ENCODE measurements at regions not wholly inside any gene's neighbourhood (a gene's known extent, or its start where the extent isn't known, plus 50 kb on each side); places are given as distances from the start of the nearest gene placed in this dataset.
A peak's percentile ranks its signal among the peaks of the same experiment; 100 is the strongest.

DNA sequence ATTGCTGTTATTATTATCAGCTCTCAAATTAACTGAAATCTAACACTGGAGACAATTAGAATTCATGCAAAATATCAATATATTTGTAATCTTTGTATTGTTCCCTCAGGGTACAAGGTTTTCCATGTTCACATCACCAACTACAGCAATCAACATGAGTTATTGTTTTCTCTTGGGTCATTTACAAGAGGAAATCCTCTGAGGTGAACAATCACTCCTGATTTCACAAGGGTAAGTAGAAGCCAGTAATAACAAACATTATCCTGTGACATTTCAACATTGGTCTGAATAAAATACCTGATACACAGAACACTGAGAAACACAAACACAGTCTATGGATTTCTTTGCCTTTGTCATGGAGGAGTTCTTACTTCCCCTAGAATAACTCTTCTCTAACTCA is 174.0 kb downstream of the SUCNR1 start:
- H3K27me3 ChIP-seq (ENCODE audit: insufficient read depth, poor library complexity, severe bottlenecking), result no peaks in the 10 kb centered on the region
- ATAC-seq (ENCODE audit: low read depth) (peak; percentile 78), DNase-seq (ENCODE audit: low spot score) (no peak)
- TF ChIP-seq, protein P1, sequence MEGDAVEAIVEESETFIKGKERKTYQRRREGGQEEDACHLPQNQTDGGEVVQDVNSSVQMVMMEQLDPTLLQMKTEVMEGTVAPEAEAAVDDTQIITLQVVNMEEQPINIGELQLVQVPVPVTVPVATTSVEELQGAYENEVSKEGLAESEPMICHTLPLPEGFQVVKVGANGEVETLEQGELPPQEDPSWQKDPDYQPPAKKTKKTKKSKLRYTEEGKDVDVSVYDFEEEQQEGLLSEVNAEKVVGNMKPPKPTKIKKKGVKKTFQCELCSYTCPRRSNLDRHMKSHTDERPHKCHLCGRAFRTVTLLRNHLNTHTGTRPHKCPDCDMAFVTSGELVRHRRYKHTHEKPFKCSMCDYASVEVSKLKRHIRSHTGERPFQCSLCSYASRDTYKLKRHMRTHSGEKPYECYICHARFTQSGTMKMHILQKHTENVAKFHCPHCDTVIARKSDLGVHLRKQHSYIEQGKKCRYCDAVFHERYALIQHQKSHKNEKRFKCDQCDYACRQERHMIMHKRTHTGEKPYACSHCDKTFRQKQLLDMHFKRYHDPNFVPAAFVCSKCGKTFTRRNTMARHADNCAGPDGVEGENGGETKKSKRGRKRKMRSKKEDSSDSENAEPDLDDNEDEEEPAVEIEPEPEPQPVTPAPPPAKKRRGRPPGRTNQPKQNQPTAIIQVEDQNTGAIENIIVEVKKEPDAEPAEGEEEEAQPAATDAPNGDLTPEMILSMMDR (IDR thresholded peaks at IDR 0.05; ENCODE audit: poor library complexity, severe bottlenecking), result no peak
- H3K4me3 ChIP-seq (ENCODE audit: severe bottlenecking), result no peak overlapping the region
- H3K4me1 ChIP-seq (ENCODE audit: insufficient read depth, poor library complexity, severe bottlenecking), result peaks cover 5% of the 10 kb centered on the region
- no peak overlapping the region for H3K27ac ChIP-seq (ENCODE audit: poor library complexity, severe bottlenecking)
- H3K36me3 ChIP-seq (ENCODE audit: low read depth), result no peaks in the 10 kb centered on the region
- H3K9me3 ChIP-seq (ENCODE audit: severe bottlenecking), result no peaks in the 10 kb centered on the region

DNA sequence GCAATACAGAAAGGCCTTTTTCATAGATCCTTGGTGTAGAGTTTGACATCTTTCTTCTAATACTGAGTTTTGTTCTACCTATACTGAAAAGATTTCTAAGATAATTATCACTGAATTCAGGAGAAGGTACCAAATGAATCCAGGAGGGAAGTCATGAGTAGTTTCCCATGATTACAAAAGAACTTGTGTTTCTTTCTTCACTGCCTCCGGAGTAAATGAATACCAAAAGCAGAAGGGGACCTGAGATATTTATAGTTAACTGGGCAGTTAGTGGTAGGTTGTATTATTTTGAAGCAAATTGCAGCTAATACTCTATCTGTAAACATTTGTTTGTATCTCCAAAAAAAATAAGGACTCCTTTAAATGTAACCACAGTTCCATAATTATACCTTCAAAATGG is 175.4 kb downstream of the SUCNR1 start:
- Histone ChIP-seq H3K27me3 (ENCODE audit: insufficient read depth, poor library complexity, severe bottlenecking) (no peaks in the 10 kb centered on the region), H3K4me3 (ENCODE audit: severe bottlenecking) (no peak overlapping the region), H3K36me3 (ENCODE audit: low read depth) (no peaks in the 10 kb centered on the region), H3K9me3 (ENCODE audit: severe bottlenecking) (no peaks in the 10 kb centered on the region), H3K27ac (ENCODE audit: poor library complexity, severe bottlenecking) (no peak overlapping the region), H3K4me1 (ENCODE audit: insufficient read depth, poor library complexity, severe bottlenecking) (peaks cover 5% of the 10 kb centered on the region)
- ATAC-seq (ENCODE audit: low read depth) (no peak), DNase-seq (ENCODE audit: low spot score) (no peak)
- TF ChIP-seq, protein P1 (IDR thresholded peaks at IDR 0.05; ENCODE audit: poor library complexity, severe bottlenecking), result no peak

DNA sequence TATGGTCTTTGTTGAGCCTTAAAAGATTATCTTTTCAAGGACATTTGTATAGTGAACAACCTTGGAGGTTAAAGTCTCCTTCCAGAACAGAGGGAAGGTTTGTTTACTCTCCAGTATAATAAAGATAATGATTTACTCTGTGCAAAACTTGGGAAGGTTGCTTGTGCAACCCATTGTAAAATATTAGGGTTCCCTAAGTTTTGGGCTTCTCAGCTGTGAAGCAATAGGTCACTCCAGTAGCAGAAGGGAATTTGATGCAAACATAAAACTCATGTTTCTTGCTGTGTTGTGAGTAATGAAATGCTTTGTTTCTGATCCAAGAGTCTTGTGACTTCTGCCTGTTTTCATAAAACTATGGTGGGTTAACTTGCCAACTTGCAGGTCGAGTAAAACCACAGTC is 177.5 kb downstream of the SUCNR1 start:
- DNase-seq (ENCODE audit: low spot score) (no peak), ATAC-seq (ENCODE audit: low read depth) (no peak)
- no peak overlapping the region for H3K4me3 ChIP-seq (ENCODE audit: severe bottlenecking)
- H3K9me3 ChIP-seq (ENCODE audit: severe bottlenecking), result no peaks in the 10 kb centered on the region
- no peaks in the 10 kb centered on the region for H3K36me3 ChIP-seq (ENCODE audit: low read depth)
- no peak overlapping the region for H3K27ac ChIP-seq (ENCODE audit: poor library complexity, severe bottlenecking)
- H3K4me1 ChIP-seq (ENCODE audit: insufficient read depth, poor library complexity, severe bottlenecking), result peaks cover 5% of the 10 kb centered on the region
- TF ChIP-seq, protein P1 (IDR thresholded peaks at IDR 0.05; ENCODE audit: poor library complexity, severe bottlenecking), result no peak
- H3K27me3 ChIP-seq (ENCODE audit: insufficient read depth, poor library complexity, severe bottlenecking), result no peaks in the 10 kb centered on the region

DNA sequence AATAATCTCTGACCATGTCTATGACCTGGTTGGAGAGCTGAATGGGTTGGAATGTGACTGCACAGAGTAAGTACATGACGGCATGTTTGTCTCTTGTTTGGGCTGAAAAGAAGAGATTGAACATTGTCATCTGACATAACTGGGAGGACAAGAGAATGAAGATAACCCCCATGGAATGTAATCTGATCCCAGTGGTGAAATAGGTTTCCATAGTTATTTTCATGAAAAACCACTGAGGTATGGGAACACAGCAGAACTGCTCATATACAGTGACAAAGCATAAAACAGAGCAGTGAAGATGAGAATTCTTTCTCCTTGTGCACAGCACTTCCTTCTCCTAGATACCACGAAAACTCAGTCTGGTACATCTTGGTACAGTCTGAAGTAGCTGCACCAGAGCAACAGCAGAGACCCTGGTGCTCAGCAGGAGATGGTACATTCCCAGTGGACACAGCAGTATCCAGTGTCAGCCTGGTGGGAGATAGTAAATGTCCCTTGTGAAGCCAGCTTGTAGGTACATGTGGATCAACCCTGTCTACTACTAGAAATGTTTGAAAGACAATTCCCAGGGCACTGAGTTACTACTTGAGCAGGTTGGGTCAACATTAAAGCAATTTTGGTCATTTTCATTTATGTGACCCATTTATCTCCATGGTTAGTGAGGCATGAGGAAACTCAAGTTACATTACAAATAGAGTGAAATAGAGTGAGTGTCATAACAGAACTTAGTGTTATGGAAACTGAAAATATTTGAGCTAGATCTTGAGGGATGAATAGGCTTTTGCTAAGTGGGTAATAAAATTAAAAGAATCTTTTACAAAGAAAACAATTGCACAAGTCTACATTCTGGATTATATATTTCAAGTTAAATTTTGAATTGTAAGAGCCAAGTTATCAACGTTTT is 178.3 kb downstream of the SUCNR1 start:
- no peak for DNase-seq (ENCODE audit: low spot score)

More for the DNA sequence above, 178.3 kb downstream of the SUCNR1 start:
- H3K9me3 ChIP-seq (ENCODE audit: severe bottlenecking), result no peaks in the 10 kb centered on the region
- no peaks in the 10 kb centered on the region for H3K36me3 ChIP-seq (ENCODE audit: low read depth)
- H3K4me1 ChIP-seq (ENCODE audit: insufficient read depth, poor library complexity, severe bottlenecking), result peaks cover 5% of the 10 kb centered on the region
- TF ChIP-seq, protein P1 (IDR thresholded peaks at IDR 0.05; ENCODE audit: poor library complexity, severe bottlenecking), result no peak
- H3K4me3 ChIP-seq (ENCODE audit: severe bottlenecking), result no peak overlapping the region
- H3K27me3 ChIP-seq (ENCODE audit: insufficient read depth, poor library complexity, severe bottlenecking), result no peaks in the 10 kb centered on the region
- no peak overlapping the region for H3K27ac ChIP-seq (ENCODE audit: poor library complexity, severe bottlenecking)
- no peak for ATAC-seq (ENCODE audit: low read depth)

Data from RWPE2 (cell line).